HG02678 (cell line): ENCODE measurements at regions not wholly inside any gene's neighbourhood (a gene's known extent, or its start where the extent isn't known, plus 50 kb on each side); places are given as distances from the start of the nearest gene placed in this dataset.

Source experiments
- ATAC-seq: cut with Tn5 transposase; IDR thresholded peaks from one replicate; pipeline ENCODE4 v1.9.1; 2021; ENCODE audit warnings: mild to moderate bottlenecking, moderate library complexity; ENCODE audit not compliant: unreplicated experiment

DNA sequence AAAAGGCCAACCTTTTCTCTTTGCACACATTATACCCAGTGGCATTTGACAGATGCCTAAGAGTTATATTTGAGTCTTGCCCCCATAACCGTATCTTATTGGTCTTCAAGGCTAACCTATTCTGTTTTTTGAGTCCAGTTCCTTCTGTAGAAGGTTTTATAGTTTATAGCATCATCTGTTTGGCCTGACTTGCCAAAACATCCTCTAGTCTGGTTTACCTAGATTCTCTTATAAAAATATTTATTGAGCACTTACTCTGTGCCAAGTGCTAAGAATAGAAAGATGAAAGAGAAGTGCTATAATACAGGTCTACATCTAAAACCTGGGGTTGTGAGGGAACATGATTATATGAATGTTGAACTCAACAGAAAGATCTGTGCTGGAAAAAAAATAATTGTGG, 55.9 kb upstream of the PIP4K2A start:
- ATAC-seq: no peak

DNA sequence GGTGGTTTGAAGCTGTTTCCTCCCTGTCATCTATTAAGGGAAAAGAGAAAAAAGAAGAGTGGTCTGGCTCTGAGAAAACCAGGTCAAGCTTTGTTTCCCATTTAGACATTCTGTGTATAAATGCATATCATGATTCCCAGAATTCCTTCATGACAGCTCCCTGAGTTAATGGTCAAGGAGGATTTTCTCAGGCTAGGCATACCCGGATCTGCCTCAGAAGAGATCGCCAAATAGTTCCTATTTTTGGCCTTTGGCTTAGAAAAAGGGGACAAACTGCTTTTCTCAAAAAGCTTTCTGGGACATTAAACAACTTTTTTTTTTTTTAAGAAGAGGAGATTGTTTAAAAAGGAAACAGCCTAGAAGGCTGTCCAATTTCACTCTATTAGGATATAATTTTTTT, 53.5 kb upstream of the PIP4K2A start:
- ATAC-seq: no peak

DNA sequence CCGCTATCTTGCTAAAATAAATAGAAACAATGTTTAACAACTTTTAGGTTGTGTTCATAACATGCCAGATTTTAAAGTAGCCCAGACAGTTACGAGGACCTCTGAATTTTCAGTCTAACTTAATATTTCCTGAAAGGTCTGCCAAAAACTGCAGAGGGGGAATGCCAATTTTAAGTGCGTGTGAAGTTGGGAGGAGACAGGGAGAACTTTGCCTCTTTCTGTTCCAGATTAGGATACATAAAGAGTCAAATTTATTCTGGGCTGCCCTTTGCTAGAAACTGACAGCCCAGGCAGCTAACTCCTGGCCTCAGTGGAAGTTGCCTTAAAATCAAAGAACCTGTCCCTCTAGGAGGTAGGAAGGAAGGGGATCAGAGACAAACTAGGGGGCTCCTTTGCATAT, 52.3 kb upstream of the PIP4K2A start:
- ATAC-seq: no peak

DNA sequence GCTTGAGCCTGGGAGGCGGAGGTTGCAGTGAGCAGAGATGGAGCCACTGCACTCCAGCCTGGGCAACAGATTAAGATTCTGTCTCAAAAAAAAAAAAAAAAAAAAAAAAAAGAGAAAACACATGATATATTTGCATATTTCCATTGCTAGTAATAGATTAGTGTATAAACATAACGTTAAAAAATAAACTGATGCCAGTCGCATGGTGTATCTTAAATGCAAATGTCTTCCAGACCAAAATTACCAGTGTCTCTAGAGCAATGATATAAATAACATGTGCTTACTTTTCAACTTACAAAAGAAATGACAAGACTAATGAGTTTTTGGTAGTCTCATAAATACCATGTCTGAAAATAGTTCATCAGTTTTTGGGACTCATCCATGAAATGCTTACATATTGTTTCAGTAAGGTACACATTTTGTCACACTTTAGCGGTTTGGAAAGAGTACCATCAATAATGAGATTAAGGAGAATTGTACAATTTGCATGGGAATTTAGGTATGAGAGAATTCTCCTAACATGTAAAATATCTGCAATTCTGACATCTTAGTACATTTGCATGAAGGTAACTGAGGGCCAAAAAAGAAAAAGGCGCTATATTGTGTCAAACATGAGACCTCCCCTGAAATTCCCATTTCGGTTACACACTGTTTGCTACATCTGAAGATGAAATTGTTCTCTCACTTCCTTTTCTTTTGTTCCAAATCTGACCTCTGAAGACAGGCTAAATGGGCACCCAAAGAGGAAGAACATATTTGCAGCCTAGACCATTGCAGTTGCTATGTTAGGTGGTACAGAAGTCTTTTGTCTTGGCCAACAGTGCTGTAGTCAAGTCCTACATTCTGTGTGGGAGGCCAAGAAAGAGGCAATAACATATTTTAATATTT, 51.5 kb upstream of the PIP4K2A start:
- peak; percentile 63 for ATAC-seq

DNA sequence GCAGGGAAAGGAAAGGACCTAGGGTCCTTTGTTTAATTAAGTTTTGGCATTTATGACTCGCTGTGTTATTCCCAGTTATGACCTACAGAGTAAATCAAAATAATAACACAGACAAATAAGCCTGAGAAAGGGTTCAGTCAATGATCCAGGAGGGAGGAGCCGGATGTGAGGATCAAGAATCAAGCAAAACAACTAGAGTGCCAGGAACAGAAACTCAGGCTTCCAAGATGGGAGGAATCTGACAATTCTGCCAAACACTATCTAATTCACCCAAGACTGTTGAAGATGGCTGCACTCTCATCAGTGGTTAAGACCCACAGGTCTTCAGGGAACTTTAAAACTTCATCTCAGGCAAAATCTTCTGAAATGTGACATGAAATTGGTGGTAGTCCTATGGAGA, 50.3 kb upstream of the PIP4K2A start:
- no peak for ATAC-seq
